ENCODE measurements at regions not wholly inside any gene's neighbourhood (a gene's known extent, or its start where the extent isn't known, plus 50 kb on each side); places are given as distances from the start of the nearest gene placed in this dataset.

DNA sequence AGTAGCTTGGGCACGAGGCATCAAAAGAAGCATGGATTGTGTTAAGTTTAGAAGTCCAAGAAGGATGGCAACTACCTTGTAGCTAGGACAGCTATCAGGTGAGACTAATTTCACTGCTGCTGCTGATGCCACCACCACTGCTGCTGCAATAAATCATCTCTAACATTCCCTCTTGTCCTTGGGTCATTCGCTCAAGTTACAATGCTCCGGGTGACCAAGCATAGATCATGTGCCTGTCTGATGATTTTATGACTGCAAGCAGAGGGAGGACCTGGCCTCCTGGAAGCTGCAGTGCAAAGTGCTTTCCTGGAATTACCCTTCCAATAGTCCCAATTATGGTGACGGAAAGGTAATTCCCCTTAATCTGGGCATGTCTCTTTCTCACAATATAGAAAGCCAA, 334.4 kb downstream of the PRELID2 start:
- DNase-seq = no peak

GRCh38 chr5:145499483-145499882, 335.7 kb downstream of the PRELID2 start:
- no peak for DNase-seq

GRCh38 chr5:145497052-145497451, 338.1 kb downstream of the PRELID2 start:
- DNase-seq = no peak

DNA sequence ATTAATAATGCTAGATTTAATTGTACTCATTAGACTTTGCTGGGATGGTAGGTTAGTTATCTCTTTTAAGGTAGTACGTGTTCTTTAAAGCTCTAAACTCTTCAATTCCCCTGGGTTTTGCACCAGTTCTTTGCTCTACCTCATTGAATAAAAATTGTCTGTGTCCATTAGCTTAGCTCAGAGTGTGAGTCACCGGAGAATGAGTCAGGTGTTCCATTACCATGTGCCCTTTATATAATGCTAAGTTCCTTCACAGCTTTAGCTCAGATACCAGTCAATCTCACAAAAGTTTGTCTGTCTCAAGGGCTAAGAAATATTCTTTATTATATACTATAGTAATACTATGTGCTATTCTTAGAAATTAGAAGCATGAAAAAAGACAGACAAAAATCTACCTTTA, 339.4 kb downstream of the PRELID2 start:
- peak; percentile 7 for DNase-seq

DNA sequence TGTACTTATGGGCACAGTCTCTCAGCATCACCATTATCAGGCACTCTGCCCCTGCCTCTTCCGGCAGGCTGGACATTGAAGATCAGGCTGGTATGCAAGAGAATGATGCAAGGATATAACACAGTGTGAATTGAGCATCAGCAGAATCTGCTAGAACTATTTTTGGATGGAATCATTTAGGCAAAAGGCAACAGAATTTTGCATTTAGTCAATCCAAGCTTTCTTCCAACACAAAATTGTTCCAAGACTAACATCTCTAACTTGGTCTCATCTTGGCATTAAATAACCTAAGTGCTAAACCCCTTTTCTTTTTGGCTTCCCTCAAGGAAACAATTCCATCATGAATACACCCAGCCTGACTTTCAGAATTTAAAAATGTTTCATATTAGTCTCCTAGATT, 339.9 kb downstream of the PRELID2 start:
- DNase-seq = no peak

DNA sequence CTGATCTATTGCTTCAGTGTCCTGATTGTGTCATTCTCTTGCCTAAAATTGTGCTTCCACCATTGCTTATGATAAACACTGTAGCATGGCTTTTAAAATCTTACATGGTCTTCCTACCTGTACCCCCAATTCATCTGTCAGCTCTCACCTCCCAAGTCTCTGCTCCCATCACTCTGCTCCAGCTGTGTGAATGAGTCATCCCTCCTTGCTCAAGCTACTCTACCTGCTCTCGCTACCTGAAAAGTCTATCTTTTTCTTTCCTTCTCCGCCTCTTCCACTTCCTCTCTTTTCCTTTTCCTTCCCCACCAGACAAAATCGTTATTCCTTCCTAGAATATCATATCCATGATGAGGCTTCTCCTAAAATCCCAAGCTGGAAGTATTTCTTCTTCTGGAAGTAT, 341.7 kb downstream of the PRELID2 start:
- DNase-seq = no peak

GRCh38 chr5:145489516-145489915, 345.6 kb downstream of the PRELID2 start:
- no peak for DNase-seq

GRCh38 chr5:145484158-145484557, 351.0 kb downstream of the PRELID2 start:
- no peak for DNase-seq

GRCh38 chr5:145483212-145483611, 351.9 kb downstream of the PRELID2 start:
- no peak for DNase-seq

DNA sequence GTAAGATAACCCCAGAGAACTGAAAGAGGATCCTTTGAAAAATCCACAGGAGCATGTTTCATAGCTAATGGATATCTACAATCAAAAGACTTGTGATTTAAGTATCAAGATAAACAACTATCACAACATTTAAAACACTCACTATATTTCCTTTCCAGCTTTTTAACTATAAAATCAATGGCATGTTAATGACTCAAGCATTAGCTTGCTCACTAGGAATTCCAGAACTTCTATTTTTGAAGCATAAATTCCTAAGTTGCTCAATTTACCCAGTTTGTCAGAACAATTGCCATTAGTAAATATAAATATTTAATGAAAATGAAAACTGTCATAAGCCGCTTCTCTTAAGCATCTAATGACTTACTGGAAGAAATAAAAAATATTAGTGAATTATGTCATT, 355.3 kb downstream of the PRELID2 start:
- no peak for DNase-seq

DNA sequence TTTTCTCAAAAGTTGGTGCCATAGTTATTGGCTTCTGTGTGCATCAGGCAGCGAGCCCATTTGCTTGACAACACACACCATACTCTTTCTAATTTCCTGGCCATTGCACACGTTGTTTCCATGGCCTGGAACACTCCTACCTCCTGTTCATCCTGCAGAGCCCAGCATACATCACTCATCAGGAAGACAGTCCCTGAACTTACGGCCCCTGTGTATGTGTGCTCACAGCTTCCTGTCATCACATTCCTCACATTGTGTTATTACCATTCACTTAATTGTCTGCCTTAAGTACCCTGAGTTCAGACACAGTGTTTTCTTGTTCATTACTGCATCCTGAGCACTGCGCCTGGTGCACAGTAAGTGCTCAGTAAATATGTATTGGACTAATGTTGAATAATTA, 355.9 kb downstream of the PRELID2 start:
- DNase-seq = no peak

DNA sequence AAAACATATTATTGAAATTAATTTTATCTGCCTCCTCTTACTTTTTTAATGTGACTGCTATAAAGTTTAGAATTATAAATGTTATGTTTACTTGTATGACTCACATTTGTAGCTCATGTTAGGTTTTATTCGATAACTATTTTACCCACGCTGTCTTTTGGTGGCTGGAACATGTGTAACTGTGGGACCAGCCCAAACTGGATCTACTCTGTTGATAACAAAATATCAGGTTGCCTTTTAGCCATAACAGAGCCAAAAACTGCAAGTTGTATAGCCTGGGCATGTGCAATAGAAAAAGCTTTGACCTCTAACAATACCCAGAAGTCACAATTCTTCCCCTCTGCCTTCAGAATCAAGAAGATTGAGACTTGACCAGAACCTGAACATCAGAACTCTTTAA, 356.5 kb downstream of the PRELID2 start:
- no peak for DNase-seq

- DNase-seq = no peak
These were observed 362.0 kb downstream of the PRELID2 start for GRCh38 chr5:145473042-145473642.

DNA sequence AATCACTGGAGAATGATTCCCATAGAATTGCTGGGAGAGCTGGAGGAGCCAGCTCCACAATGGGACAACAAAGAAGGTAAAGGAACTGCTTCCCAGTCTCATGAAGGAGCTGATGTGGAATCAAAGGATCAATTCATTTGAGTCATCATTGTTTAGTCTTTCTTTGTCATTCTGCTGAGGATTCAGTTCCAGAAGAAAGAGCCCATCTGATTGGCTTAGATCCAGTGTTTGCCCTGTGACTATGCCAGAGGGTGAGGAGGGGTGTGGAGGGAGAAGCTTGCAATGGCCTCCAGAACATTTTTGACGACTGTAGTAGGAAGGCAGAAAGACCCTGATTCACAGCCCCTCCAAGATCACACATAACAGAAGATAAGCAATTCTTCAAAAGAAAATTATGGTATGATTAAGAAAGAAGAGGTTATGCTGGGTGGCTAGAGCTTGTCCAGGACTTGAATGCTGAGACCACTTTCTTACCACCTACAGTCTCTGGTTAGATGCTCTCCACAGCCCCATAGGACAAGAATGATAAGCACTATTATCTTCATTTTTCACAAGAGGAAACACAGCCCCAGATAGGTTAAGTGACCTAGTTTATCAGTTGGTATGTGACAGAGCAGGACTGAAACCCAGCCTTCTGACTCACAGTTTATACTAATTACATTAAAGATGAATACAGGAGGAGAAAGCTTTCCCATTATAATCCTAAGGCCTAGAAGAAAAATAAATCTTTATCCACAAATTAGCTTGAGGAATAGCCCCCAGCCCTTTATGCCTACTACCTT, 363.1 kb downstream of the PRELID2 start:
- DNase-seq = no peak

DNA sequence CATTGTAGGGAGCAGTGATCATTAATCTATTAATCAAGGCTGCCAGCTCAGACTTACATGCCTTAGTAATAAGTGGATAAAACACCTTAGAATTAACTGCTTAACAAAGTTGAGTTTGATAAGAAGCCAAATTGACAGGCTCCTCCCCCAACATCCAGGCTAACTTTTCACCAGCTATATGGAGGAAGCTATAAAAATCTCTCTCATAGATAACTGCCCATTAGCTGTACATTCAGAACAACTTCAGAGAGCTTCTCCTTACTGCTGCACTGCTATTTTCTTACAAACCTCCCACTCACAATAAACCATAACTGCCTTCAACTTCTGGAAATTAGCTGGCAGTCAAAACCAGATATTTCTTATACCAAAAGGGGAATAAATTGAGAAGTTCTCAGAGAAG, 364.1 kb downstream of the PRELID2 start:
- DNase-seq = no peak

GRCh38 chr5:145470396-145470979, 364.7 kb downstream of the PRELID2 start:
- DNase-seq = no peak

DNA sequence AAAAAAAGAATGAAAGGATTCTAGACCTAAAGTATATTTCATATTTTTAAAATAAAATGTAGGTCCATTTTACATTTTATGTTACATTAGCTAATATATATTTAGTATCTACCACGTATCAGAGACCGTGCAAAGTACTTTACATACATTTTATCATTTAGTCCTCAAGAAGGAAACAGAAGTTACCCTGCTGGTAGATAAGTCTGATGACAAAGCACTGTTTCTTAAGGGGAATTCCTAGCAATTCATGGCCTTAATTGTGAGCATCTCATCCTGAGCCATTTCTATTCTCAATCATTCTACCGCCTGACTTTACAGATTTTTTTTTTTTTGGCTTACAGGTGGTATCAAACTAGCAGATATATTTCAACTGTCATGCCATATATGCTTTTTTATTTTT, 367.7 kb downstream of the PRELID2 start:
- DNase-seq = no peak

DNA sequence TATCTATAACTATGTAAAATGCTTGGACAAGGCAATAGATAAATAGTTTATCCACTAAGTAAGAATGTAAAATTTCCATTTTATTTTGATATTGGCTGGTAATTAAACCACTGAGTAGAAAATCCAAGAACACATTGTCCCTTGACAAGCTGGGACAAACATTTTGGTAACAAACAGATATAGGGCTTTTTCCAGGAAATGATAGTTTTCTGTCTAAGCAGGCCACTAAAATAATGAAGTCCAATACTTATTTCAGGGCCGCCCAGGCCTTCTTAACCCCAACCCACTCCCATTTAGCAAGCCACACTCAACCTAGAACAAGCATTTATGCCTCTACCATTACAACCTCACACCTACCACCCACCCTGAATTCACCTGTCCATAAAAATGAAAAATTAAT, 368.6 kb downstream of the PRELID2 start:
- DNase-seq = no peak

DNA sequence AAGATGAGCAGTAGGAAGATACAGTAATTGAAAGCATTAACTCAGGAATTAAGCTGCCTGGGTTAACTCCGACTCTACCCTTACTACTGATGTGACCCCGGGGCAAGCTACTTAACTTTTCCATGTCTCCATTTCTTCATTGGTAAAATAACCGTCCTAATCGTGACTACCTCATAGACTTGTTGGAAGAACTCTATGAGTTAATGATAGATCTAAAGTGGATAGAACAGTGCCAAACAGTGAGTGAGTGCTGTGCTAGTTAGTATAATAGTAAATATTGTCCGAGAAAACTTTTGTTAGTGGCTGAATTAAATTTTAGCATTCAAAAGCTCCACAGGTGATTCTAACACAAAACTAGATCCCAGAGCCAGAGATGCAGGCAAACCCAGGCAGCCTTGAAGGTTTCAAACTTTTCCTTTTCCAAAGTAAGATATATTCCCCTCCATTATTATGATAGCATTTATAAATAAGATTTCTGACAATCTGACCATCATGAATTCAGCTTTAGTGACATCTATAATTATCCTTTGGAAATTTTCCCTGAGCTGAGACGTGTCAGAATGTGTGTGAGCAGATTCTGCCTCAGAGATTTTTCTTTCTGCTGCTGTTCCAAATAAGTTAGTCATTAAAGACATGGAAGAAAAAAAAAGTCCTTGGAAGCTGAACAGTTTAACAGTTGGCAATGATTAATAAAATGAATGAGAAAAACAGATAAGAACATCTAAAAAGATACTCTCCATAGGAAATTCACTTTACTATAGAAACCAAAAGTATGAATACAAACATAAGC, 369.5 kb downstream of the PRELID2 start:
- no peak for DNase-seq

DNA sequence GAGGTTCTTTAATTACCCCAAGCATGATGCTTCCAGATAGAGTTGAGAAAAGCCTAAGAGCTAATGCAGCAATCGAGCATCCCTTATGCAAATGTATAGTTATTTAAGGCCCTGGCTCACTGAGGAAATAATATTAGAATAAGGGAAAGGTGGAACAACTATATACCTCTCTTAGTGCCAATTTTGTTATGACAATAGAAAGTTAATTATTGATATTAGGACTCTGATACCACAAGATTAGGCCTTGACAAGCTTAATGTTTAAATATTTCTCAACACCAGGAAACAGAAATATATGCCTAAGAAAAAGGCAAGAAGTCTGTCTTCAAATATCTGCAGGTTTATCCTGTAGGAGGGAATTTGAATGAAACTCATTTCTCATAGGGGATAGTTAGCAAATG, 371.0 kb downstream of the PRELID2 start:
- no peak for DNase-seq

DNA sequence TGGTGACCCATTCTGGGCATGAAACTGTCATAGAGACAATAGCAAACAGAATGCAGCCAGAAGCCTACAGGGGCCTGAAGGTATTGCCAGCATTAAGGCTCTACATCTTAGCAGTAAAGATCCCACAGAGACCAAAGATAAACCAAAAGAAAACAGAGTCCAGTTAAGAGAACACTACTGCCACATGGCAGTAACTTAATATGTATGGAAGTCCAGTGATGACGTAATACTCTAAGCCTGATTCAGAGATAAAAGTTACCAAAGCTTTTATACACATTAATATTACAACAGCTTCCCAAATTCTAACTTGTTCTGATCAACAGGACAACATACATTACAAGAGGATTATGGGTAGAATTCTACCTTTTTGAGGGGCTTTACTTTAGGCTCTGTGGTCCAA, 371.5 kb downstream of the PRELID2 start:
- DNase-seq = no peak

GRCh38 chr5:145462525-145462924, 372.6 kb downstream of the PRELID2 start:
- DNase-seq = no peak

GRCh38 chr5:145450286-145450885, 384.8 kb downstream of the PRELID2 start:
- DNase-seq = no peak

Data from occipital lobe (tissue), 1 donor.